OCI-LY1 (cell line): ENCODE measurements at regions not wholly inside any gene's neighbourhood (a gene's known extent, or its start where the extent isn't known, plus 50 kb on each side); places are given as distances from the start of the nearest gene placed in this dataset.

Experiments
- H2AFZ ChIP-seq: fragments of 200-600 bp; sonication (generic), shearing (Covaris generic); 2 replicates; pipeline ENCODE4 v1.6.0; 2014; ENCODE audit warnings: antibody characterized with exemption, mild to moderate bottlenecking, low read length
- H3F3A ChIP-seq: fragments of 200-600 bp; sonication (generic), shearing (Covaris generic); 2 replicates; pipeline ENCODE4 v1.6.0; 2014; ENCODE audit warnings: mild to moderate bottlenecking, antibody characterized with exemption, low read length, moderate library complexity; ENCODE audit not compliant: insufficient read depth
- H3K27ac ChIP-seq: fragments of 200-600 bp; sonication (generic); 2 replicates; pipeline ENCODE4 v1.5.1; 2014; ENCODE audit warnings: low read length, mixed run types, mild to moderate bottlenecking, low read depth; ENCODE audit not compliant: poor library complexity, severe bottlenecking
- H3K27me3 ChIP-seq: fragments of 200-600 bp; sonication (generic); 2 replicates; pipeline ENCODE4 v1.6.0; 2014; ENCODE audit warnings: antibody characterized with exemption, mild to moderate bottlenecking, low read length, moderate library complexity; ENCODE audit not compliant: insufficient read depth
- H3K36me3 ChIP-seq: fragments of 200-600 bp; sonication (generic); 2 replicates; pipeline ENCODE4 v1.6.1; 2014; ENCODE audit warnings: mild to moderate bottlenecking, antibody characterized with exemption, low read length, moderate library complexity, mixed read lengths; ENCODE audit not compliant: insufficient read depth
- H3K4me1 ChIP-seq: fragments of 200-600 bp; sonication (generic); 2 replicates; pipeline ENCODE4 v1.5.1; 2014; ENCODE audit warnings: mild to moderate bottlenecking, low read length, moderate library complexity; ENCODE audit not compliant: insufficient read depth, severe bottlenecking
- H3K4me2 ChIP-seq: fragments of 200-600 bp; sonication (generic), shearing (Covaris generic); 2 replicates; pipeline ENCODE4 v1.6.1; 2014; ENCODE audit warnings: low read length
- H3K4me3 ChIP-seq: fragments of 200-600 bp; sonication (generic); 2 replicates; pipeline ENCODE4 v1.5.1; 2014; ENCODE audit warnings: low read length, low read depth, mild to moderate bottlenecking, mixed read lengths; ENCODE audit not compliant: poor library complexity, severe bottlenecking
- H3K79me2 ChIP-seq: fragments of 200-600 bp; shearing (Covaris generic); 2 replicates; pipeline ENCODE4 v1.6.1; 2016; ENCODE audit warnings: mixed run types, low read length, mixed read lengths; ENCODE audit not compliant: insufficient read depth
- H3K9ac ChIP-seq: fragments of 200-600 bp; sonication (generic), shearing (Covaris generic); 2 replicates; pipeline ENCODE4 v1.6.1; 2014; ENCODE audit warnings: mild to moderate bottlenecking, low read length, mixed read lengths
- H3K9me2 ChIP-seq: fragments of 200-600 bp; sonication (generic), shearing (Covaris generic); 2 replicates; pipeline ENCODE4 v1.6.1; 2014; ENCODE audit warnings: low read depth, mild to moderate bottlenecking, low read length, mixed read lengths
- H3K9me3 ChIP-seq: fragments of 200-600 bp; shearing (Covaris generic); 2 replicates; pipeline ENCODE4 v1.6.1; 2014; ENCODE audit warnings: low read length, mixed read lengths
- H4K20me1 ChIP-seq: fragments of 200-600 bp; sonication (generic), shearing (Covaris generic); 2 replicates; pipeline ENCODE4 v1.6.0; 2016; ENCODE audit warnings: mild to moderate bottlenecking, low read length; ENCODE audit not compliant: insufficient read depth
- CTCF ChIP-seq: fragments of 200-600 bp; sonication (generic), shearing (Covaris generic); IDR thresholded peaks from 2 replicates; pipeline ENCODE4 v1.5.1; 2017; ENCODE audit warnings: mild to moderate bottlenecking, antibody characterized with exemption, low read length, moderate library complexity, mixed read lengths
- EZH2 ChIP-seq: fragments of 200-600 bp; sonication (generic), shearing (Covaris generic); IDR thresholded peaks from 2 replicates; pipeline ENCODE4 v1.8.0; 2017; ENCODE audit warnings: borderline replicate concordance, mixed run types, mild to moderate bottlenecking, antibody characterized with exemption, low read length, moderate library complexity, mixed read lengths

GRCh38 chrX:149374751-149375150 is 130.4 kb downstream of the IDS start:
- Histone ChIP-seq H3K27ac (no peak overlapping the region), H2AFZ (no peak overlapping the region), H3K9me3 (no peaks in the 10 kb centered on the region), H3K9me2 (no peaks in the 10 kb centered on the region), H3K79me2 (no peaks in the 10 kb centered on the region), H3F3A (no peaks in the 10 kb centered on the region), H3K27me3 (no peaks in the 10 kb centered on the region), H4K20me1 (no peaks in the 10 kb centered on the region), H3K36me3 (no peaks in the 10 kb centered on the region), H3K4me2 (no peak overlapping the region), H3K4me3 (no peak overlapping the region), H3K9ac (no peak overlapping the region), H3K4me1 (no peaks in the 10 kb centered on the region)
- no peak for TF ChIP-seq EZH2
- TF ChIP-seq CTCF: no peak

GRCh38 chrX:149372866-149373265 is 132.2 kb downstream of the IDS start:
- no peaks in the 10 kb centered on the region for H3K27me3 ChIP-seq
- no peaks in the 10 kb centered on the region for H4K20me1 ChIP-seq
- H2AFZ ChIP-seq: no peak overlapping the region
- H3K36me3 ChIP-seq: no peaks in the 10 kb centered on the region
- no peak overlapping the region for H3K4me3 ChIP-seq
- H3K4me1 ChIP-seq: no peaks in the 10 kb centered on the region
- no peak overlapping the region for H3K9ac ChIP-seq
- no peaks in the 10 kb centered on the region for H3K9me3 ChIP-seq
- H3F3A ChIP-seq: no peaks in the 10 kb centered on the region
- no peaks in the 10 kb centered on the region for H3K79me2 ChIP-seq
- H3K4me2 ChIP-seq: no peak overlapping the region
- TF ChIP-seq CTCF: no peak
- no peak for TF ChIP-seq EZH2
- H3K27ac ChIP-seq: no peak overlapping the region
- H3K9me2 ChIP-seq: no peaks in the 10 kb centered on the region

DNA sequence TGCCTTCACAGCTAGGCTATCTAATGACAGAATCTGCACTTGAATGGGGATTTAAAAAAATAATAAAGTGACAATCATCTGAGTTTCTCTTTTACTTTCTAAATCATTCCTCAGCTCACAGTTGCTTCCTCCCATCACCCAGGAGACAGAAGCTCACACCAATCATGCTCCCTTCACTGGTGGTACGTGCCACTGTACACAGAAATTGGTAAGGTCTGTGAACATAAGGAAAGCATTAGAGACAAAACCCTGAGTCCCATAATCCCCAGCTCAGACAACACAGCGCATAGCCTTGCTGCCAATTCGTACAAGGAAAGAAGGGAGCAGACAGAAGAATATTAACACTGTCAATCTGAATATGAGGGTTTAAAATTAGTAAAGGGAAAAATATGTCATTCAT is 133.1 kb downstream of the IDS start:
- H3K27me3 ChIP-seq: no peaks in the 10 kb centered on the region
- H3K4me2 ChIP-seq: no peak overlapping the region
- TF ChIP-seq EZH2 (no peak), CTCF (no peak)
- H4K20me1 ChIP-seq: no peaks in the 10 kb centered on the region
- H3K4me3 ChIP-seq: no peak overlapping the region
- no peaks in the 10 kb centered on the region for H3K9me3 ChIP-seq
- H3K9ac ChIP-seq: no peak overlapping the region
- no peaks in the 10 kb centered on the region for H3K9me2 ChIP-seq
- no peak overlapping the region for H2AFZ ChIP-seq
- H3K27ac ChIP-seq: no peak overlapping the region
- no peaks in the 10 kb centered on the region for H3F3A ChIP-seq
- H3K36me3 ChIP-seq: no peaks in the 10 kb centered on the region
- no peaks in the 10 kb centered on the region for H3K79me2 ChIP-seq
- no peaks in the 10 kb centered on the region for H3K4me1 ChIP-seq
